OCI-LY3 (cell line): ENCODE measurements at regions not wholly inside any gene's neighbourhood (a gene's known extent, or its start where the extent isn't known, plus 50 kb on each side); places are given as distances from the start of the nearest gene placed in this dataset.
"Not testable (repeated sequence)": the region's sequence is repeated elsewhere in the genome, so short reads cannot be mapped to it uniquely, and the experiment has no call there.

ENCODE experiments used
- H2AFZ ChIP-seq: fragments of 200-600, 300-600 bp; shearing (Covaris generic); 2 replicates; pipeline ENCODE4 v1.6.0; 2014; ENCODE audit warnings: antibody characterized with exemption, low read depth, low read length
- H3K27ac ChIP-seq: fragments of 200-600, 300-600 bp; sonication (generic); 2 replicates; pipeline ENCODE4 v1.5.1; 2014; ENCODE audit warnings: mild to moderate bottlenecking, low read length, moderate library complexity, mixed read lengths
- H3K27me3 ChIP-seq: fragments of 200-600, 300-600 bp; sonication (generic); 2 replicates; pipeline ENCODE4 v1.6.1; 2014; ENCODE audit warnings: low read depth, low read length, mixed read lengths
- H3K36me3 ChIP-seq: fragments of 200-600, 300-600 bp; sonication (generic); replicated peaks from 2 replicates; pipeline ENCODE3; 2014; ENCODE audit warnings: low read depth, low read length, mixed read lengths
- H3K4me1 ChIP-seq: fragments of 300-600, 200-600 bp; sonication (generic); 2 replicates; pipeline ENCODE4 v1.6.1; 2014; ENCODE audit warnings: low read length, mixed read lengths
- H3K4me2 ChIP-seq: fragments of 200-600, 300-600 bp; sonication (generic); 2 replicates; pipeline ENCODE4 v1.6.1; 2014; ENCODE audit warnings: low read length, mixed read lengths
- H3K4me3 ChIP-seq: fragments of 300-600, 200-600 bp; sonication (generic); 2 replicates; pipeline ENCODE4 v1.5.1; 2014; ENCODE audit warnings: antibody characterized with exemption, mild to moderate bottlenecking, low read length, moderate library complexity
- H3K79me2 ChIP-seq: fragments of 300-600, 200-600 bp; shearing (Covaris generic); 2 replicates; pipeline ENCODE4 v1.6.1; 2014; ENCODE audit warnings: mild to moderate bottlenecking, low read length, mixed read lengths
- H3K9ac ChIP-seq: fragments of 300-600, 200-600 bp; shearing (Covaris generic); 2 replicates; pipeline ENCODE4 v1.6.0; 2014; ENCODE audit warnings: mild to moderate bottlenecking, low read length, moderate library complexity
- H3K9me3 ChIP-seq: fragments of 200-600, 300-600 bp; shearing (Covaris generic); 2 replicates; pipeline ENCODE4 v1.6.1; 2014; ENCODE audit warnings: low read length, mixed read lengths; ENCODE audit not compliant: insufficient read depth
- H4K20me1 ChIP-seq: fragments of 200-600, 300-600 bp; sonication (generic); 2 replicates; pipeline ENCODE4 v1.6.1; 2016; ENCODE audit warnings: low read length, mixed read lengths; ENCODE audit not compliant: insufficient read depth
- CTCF ChIP-seq: fragments of 200-600, 300-600 bp; sonication (generic); IDR thresholded peaks from 2 replicates; pipeline ENCODE4 v1.5.1; 2014; ENCODE audit warnings: antibody characterized with exemption, low read length, low read depth
- EZH2phosphoT487 ChIP-seq: fragments of 200-600 bp; shearing (Covaris generic); IDR thresholded peaks from 2 replicates; pipeline ENCODE4 v1.6.1; 2018; ENCODE audit warnings: antibody characterized with exemption, mixed run types, low read depth

GRCh38 chr2:187689372-187689771, 135.1 kb upstream of the TFPI start:
- H4K20me1 ChIP-seq: no peaks in the 10 kb centered on the region
- H3K9me3 ChIP-seq: no peaks in the 10 kb centered on the region
- H3K4me2 ChIP-seq: no peak overlapping the region
- H3K27me3 ChIP-seq: no peaks in the 10 kb centered on the region
- H3K4me1 ChIP-seq: no peaks in the 10 kb centered on the region
- no peak for TF ChIP-seq EZH2phosphoT487
- no peak for TF ChIP-seq CTCF
- H3K79me2 ChIP-seq: no peaks in the 10 kb centered on the region
- H3K4me3 ChIP-seq: no peak overlapping the region
- H3K9ac ChIP-seq: no peak overlapping the region
- no peak overlapping the region for H3K27ac ChIP-seq
- H2AFZ ChIP-seq: no peak overlapping the region
- H3K36me3 ChIP-seq: no peaks in the 10 kb centered on the region

GRCh38 chr2:187693923-187694322, 139.7 kb upstream of the TFPI start:
- H3K4me2 ChIP-seq: no peak overlapping the region
- H3K9me3 ChIP-seq: no peaks in the 10 kb centered on the region
- H3K79me2 ChIP-seq: no peaks in the 10 kb centered on the region
- no peaks in the 10 kb centered on the region for H3K4me1 ChIP-seq
- no peak overlapping the region for H2AFZ ChIP-seq
- TF ChIP-seq CTCF: no peak
- no peak for TF ChIP-seq EZH2phosphoT487
- H3K27me3 ChIP-seq: no peaks in the 10 kb centered on the region
- no peak overlapping the region for H3K9ac ChIP-seq
- H4K20me1 ChIP-seq: no peaks in the 10 kb centered on the region
- no peaks in the 10 kb centered on the region for H3K36me3 ChIP-seq
- no peak overlapping the region for H3K27ac ChIP-seq
- no peak overlapping the region for H3K4me3 ChIP-seq

- not testable (repeated sequence) for H3K4me2 ChIP-seq, H3K4me1 ChIP-seq, H4K20me1 ChIP-seq, H3K4me3 ChIP-seq, H2AFZ ChIP-seq, H3K9me3 ChIP-seq, H3K9ac ChIP-seq, H3K79me2 ChIP-seq, H3K27me3 ChIP-seq, H3K27ac ChIP-seq, H3K36me3 ChIP-seq
Observed at GRCh38 chr2:187696644-187697043, 142.4 kb upstream of the TFPI start.

GRCh38 chr2:187698374-187699110, 144.3 kb upstream of the TFPI start:
- no peak for TF ChIP-seq EZH2phosphoT487
- no peak for TF ChIP-seq CTCF
- Histone ChIP-seq H3K4me2 (no peak overlapping the region), H3K9ac (no peak overlapping the region), H3K79me2 (no peaks in the 10 kb centered on the region), H3K4me1 (no peaks in the 10 kb centered on the region), H2AFZ (no peak overlapping the region), H3K27ac (no peak overlapping the region), H3K9me3 (no peaks in the 10 kb centered on the region), H4K20me1 (no peaks in the 10 kb centered on the region), H3K4me3 (no peak overlapping the region), H3K36me3 (no peaks in the 10 kb centered on the region), H3K27me3 (no peaks in the 10 kb centered on the region)

GRCh38 chr2:187702157-187702556, 147.9 kb upstream of the TFPI start:
- no peaks in the 10 kb centered on the region for H3K36me3 ChIP-seq
- H3K27ac ChIP-seq: no peak overlapping the region
- no peaks in the 10 kb centered on the region for H3K9me3 ChIP-seq
- TF ChIP-seq EZH2phosphoT487 (no peak), CTCF (no peak)
- no peak overlapping the region for H2AFZ ChIP-seq
- no peaks in the 10 kb centered on the region for H3K79me2 ChIP-seq
- no peaks in the 10 kb centered on the region for H3K27me3 ChIP-seq
- no peaks in the 10 kb centered on the region for H4K20me1 ChIP-seq
- no peaks in the 10 kb centered on the region for H3K4me1 ChIP-seq
- H3K4me2 ChIP-seq: no peak overlapping the region
- no peak overlapping the region for H3K4me3 ChIP-seq
- H3K9ac ChIP-seq: no peak overlapping the region
